OCI-LY3 (cell line): ENCODE measurements at regions not wholly inside any gene's neighbourhood (a gene's known extent, or its start where the extent isn't known, plus 50 kb on each side); places are given as distances from the start of the nearest gene placed in this dataset.

Experiments used
- H2AFZ ChIP-seq: fragments of 200-600, 300-600 bp; shearing (Covaris generic); 2 replicates; pipeline ENCODE4 v1.6.0; 2014; ENCODE audit warnings: antibody characterized with exemption, low read depth, low read length
- H3K27ac ChIP-seq: fragments of 200-600, 300-600 bp; sonication (generic); 2 replicates; pipeline ENCODE4 v1.5.1; 2014; ENCODE audit warnings: mild to moderate bottlenecking, low read length, moderate library complexity, mixed read lengths
- H3K27me3 ChIP-seq: fragments of 200-600, 300-600 bp; sonication (generic); 2 replicates; pipeline ENCODE4 v1.6.1; 2014; ENCODE audit warnings: low read depth, low read length, mixed read lengths
- H3K36me3 ChIP-seq: fragments of 200-600, 300-600 bp; sonication (generic); replicated peaks from 2 replicates; pipeline ENCODE3; 2014; ENCODE audit warnings: low read depth, low read length, mixed read lengths
- H3K4me1 ChIP-seq: fragments of 300-600, 200-600 bp; sonication (generic); 2 replicates; pipeline ENCODE4 v1.6.1; 2014; ENCODE audit warnings: low read length, mixed read lengths
- H3K4me2 ChIP-seq: fragments of 200-600, 300-600 bp; sonication (generic); 2 replicates; pipeline ENCODE4 v1.6.1; 2014; ENCODE audit warnings: low read length, mixed read lengths
- H3K4me3 ChIP-seq: fragments of 300-600, 200-600 bp; sonication (generic); 2 replicates; pipeline ENCODE4 v1.5.1; 2014; ENCODE audit warnings: antibody characterized with exemption, mild to moderate bottlenecking, low read length, moderate library complexity
- H3K79me2 ChIP-seq: fragments of 300-600, 200-600 bp; shearing (Covaris generic); 2 replicates; pipeline ENCODE4 v1.6.1; 2014; ENCODE audit warnings: mild to moderate bottlenecking, low read length, mixed read lengths
- H3K9ac ChIP-seq: fragments of 300-600, 200-600 bp; shearing (Covaris generic); 2 replicates; pipeline ENCODE4 v1.6.0; 2014; ENCODE audit warnings: mild to moderate bottlenecking, low read length, moderate library complexity
- H3K9me3 ChIP-seq: fragments of 200-600, 300-600 bp; shearing (Covaris generic); 2 replicates; pipeline ENCODE4 v1.6.1; 2014; ENCODE audit warnings: low read length, mixed read lengths; ENCODE audit not compliant: insufficient read depth
- H4K20me1 ChIP-seq: fragments of 200-600, 300-600 bp; sonication (generic); 2 replicates; pipeline ENCODE4 v1.6.1; 2016; ENCODE audit warnings: low read length, mixed read lengths; ENCODE audit not compliant: insufficient read depth
- EZH2phosphoT487 ChIP-seq: fragments of 200-600 bp; shearing (Covaris generic); IDR thresholded peaks from 2 replicates; pipeline ENCODE4 v1.6.1; 2018; ENCODE audit warnings: antibody characterized with exemption, mixed run types, low read depth
- TF ChIP-seq, protein P1 (sequence below): fragments of 200-600, 300-600 bp; sonication (generic); IDR thresholded peaks from 2 replicates; pipeline ENCODE4 v1.5.1; 2014; ENCODE audit warnings: antibody characterized with exemption, low read length, low read depth

GRCh38 chr3:159172473-159172872, 370.6 kb downstream of the MFSD1 start:
- Histone ChIP-seq H4K20me1 (no peaks in the 10 kb centered on the region), H3K9ac (no peak overlapping the region), H2AFZ (no peak overlapping the region), H3K36me3 (no peaks in the 10 kb centered on the region), H3K4me2 (no peak overlapping the region), H3K27ac (no peak overlapping the region), H3K27me3 (no peaks in the 10 kb centered on the region), H3K4me1 (peaks cover 9% of the 10 kb centered on the region), H3K79me2 (no peaks in the 10 kb centered on the region), H3K9me3 (no peaks in the 10 kb centered on the region), H3K4me3 (no peak overlapping the region)
- TF ChIP-seq, protein P1, sequence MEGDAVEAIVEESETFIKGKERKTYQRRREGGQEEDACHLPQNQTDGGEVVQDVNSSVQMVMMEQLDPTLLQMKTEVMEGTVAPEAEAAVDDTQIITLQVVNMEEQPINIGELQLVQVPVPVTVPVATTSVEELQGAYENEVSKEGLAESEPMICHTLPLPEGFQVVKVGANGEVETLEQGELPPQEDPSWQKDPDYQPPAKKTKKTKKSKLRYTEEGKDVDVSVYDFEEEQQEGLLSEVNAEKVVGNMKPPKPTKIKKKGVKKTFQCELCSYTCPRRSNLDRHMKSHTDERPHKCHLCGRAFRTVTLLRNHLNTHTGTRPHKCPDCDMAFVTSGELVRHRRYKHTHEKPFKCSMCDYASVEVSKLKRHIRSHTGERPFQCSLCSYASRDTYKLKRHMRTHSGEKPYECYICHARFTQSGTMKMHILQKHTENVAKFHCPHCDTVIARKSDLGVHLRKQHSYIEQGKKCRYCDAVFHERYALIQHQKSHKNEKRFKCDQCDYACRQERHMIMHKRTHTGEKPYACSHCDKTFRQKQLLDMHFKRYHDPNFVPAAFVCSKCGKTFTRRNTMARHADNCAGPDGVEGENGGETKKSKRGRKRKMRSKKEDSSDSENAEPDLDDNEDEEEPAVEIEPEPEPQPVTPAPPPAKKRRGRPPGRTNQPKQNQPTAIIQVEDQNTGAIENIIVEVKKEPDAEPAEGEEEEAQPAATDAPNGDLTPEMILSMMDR, result no peak

DNA sequence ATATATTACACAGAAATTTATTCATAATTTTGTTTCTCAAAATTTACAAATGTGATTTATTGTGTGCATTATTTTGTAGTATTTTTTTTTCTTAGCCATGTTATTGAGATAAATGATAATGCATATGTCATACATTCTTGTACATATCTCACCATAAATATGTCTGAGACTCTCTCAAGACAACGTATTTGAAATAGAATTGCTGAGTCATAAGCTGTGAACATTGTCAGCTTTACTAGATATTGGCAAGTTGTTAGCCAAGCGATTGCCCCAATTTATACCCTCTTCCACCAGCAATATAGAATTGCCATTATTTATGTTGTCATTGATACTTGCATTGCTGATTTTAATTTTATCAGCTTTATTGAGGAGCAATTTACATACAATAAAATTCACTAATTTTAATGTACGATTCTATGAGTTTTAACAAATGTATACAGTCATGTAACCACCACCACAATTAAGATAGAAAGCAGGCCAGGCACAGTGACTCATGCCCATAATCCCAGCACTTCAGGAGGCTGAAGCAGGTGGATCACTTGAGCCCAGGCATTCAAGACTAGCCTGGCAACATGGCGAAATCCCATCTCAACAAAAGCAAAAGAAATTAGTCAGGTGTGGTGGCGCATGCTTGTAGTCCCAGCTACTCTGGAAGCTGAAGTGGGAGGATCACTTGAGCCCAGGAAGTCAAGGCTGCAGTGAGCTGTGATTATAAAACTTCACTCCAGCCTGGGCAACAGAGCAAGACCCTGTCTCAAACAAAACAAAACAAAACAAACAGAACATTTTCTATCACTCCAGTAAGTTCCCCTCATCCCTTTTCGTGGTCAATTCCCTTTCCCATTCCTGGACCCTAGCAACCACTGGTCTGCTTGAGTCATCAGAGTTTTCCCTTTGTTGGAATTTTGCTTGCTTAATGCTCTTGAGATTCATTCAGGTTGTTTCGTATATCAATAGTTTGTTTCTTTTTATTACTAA, 373.1 kb downstream of the MFSD1 start:
- TF ChIP-seq EZH2phosphoT487, result no peak
- TF ChIP-seq, protein P1, result no peak
- no peak overlapping the region for H2AFZ ChIP-seq
- no peaks in the 10 kb centered on the region for H3K36me3 ChIP-seq
- H3K79me2 ChIP-seq, result no peaks in the 10 kb centered on the region
- H3K9ac ChIP-seq, result no peak overlapping the region
- no peak overlapping the region for H3K4me3 ChIP-seq
- H3K27ac ChIP-seq, result no peak overlapping the region
- H3K27me3 ChIP-seq, result no peaks in the 10 kb centered on the region
- H4K20me1 ChIP-seq, result no peaks in the 10 kb centered on the region
- H3K9me3 ChIP-seq, result no peaks in the 10 kb centered on the region
- H3K4me2 ChIP-seq, result no peak overlapping the region
- H3K4me1 ChIP-seq, result peaks cover 1% of the 10 kb centered on the region

DNA sequence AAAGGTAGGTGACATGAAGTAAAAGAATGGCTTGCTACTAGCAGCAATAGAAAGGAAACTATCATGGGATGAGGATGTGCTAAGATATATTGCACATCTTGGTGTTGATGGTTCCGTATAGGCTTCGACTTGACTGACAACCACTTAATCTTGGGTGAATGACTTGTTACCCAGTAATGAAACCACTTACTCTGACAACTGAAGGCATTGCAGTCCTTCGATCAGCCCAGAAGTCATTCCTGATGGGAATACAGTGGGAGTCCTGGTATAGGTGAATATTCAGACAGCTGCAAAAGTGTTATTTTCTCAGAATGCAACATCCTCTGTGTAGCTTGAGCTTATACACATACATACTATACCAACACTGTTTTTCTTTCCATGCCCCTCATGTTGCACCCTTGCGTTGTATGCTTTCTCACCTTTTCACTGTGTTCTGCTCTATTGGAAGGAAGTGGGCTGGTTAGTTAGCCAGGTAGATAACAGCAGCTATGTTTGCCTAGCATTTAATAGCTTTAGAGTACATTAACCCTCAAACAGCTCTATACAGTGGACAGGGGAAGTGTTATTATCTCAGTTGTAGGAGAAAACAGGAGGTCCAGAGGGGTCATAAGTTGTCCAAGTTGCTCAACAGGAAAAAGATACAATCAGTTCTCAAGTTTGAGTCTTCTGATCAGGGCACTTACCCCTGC, 376.5 kb downstream of the MFSD1 start:
- no peak overlapping the region for H3K9ac ChIP-seq
- no peaks in the 10 kb centered on the region for H3K9me3 ChIP-seq
- H3K36me3 ChIP-seq, result no peaks in the 10 kb centered on the region
- no peaks in the 10 kb centered on the region for H3K27me3 ChIP-seq
- no peak for TF ChIP-seq EZH2phosphoT487
- no peaks in the 10 kb centered on the region for H3K4me1 ChIP-seq
- no peak overlapping the region for H3K27ac ChIP-seq
- H3K4me2 ChIP-seq, result no peak overlapping the region
- H2AFZ ChIP-seq, result no peak overlapping the region
- no peak overlapping the region for H3K4me3 ChIP-seq
- no peaks in the 10 kb centered on the region for H4K20me1 ChIP-seq
- H3K79me2 ChIP-seq, result no peaks in the 10 kb centered on the region

DNA sequence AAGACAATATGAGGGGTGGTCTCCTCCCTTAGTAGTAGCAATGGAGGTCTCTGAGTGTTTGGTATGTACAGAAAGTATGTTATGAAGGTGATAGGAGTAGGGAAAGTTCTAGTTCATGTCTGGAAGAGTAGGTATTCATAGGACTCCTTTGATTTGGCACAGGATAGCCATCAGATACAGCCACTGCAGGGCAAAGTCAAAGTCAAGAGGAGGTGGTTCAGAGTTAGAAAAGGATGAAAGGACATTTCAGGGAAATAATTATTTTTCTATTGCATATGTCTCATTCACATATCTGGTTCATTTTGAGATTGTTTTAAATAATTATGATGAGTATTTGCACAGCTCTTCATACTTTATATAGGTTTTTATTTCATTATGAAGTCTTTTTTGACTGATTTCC, 381.1 kb downstream of the MFSD1 start:
- Histone ChIP-seq H3K4me2 (no peak overlapping the region), H3K79me2 (no peaks in the 10 kb centered on the region), H2AFZ (no peak overlapping the region), H4K20me1 (no peaks in the 10 kb centered on the region), H3K36me3 (no peaks in the 10 kb centered on the region), H3K9me3 (no peaks in the 10 kb centered on the region), H3K4me1 (peaks cover 32% of the 10 kb centered on the region), H3K9ac (no peak overlapping the region), H3K4me3 (no peak overlapping the region), H3K27ac (no peak overlapping the region), H3K27me3 (no peaks in the 10 kb centered on the region)
- TF ChIP-seq, protein P1, result no peak
- TF ChIP-seq EZH2phosphoT487, result no peak
